HG03175 (cell line): ENCODE measurements at regions not wholly inside any gene's neighbourhood (a gene's known extent, or its start where the extent isn't known, plus 50 kb on each side); places are given as distances from the start of the nearest gene placed in this dataset.

Experiments
- ATAC-seq: cut with Tn5 transposase; IDR thresholded peaks from one replicate; pipeline ENCODE4 v1.9.1; 2021; ENCODE audit warnings: mild to moderate bottlenecking, moderate library complexity; ENCODE audit not compliant: unreplicated experiment

GRCh38 chr5:107219993-107220392 lies 450.7 kb downstream of the EFNA5 start:
- no peak for ATAC-seq

- ATAC-seq: no peak
Measured at GRCh38 chr5:107218457-107219193, 452.1 kb downstream of the EFNA5 start.

- ATAC-seq: no peak
Measured at GRCh38 chr5:107217721-107218130, 453.0 kb downstream of the EFNA5 start.

GRCh38 chr5:107216587-107216986 lies 454.1 kb downstream of the EFNA5 start:
- no peak for ATAC-seq

- no peak for ATAC-seq
Measured at GRCh38 chr5:107215611-107216010, 455.1 kb downstream of the EFNA5 start.

GRCh38 chr5:107213025-107213424 lies 457.7 kb downstream of the EFNA5 start:
- no peak for ATAC-seq

GRCh38 chr5:107211630-107212029 lies 459.1 kb downstream of the EFNA5 start:
- no peak for ATAC-seq

GRCh38 chr5:107208867-107209266 lies 461.9 kb downstream of the EFNA5 start:
- no peak for ATAC-seq

- no peak for ATAC-seq
Measured at GRCh38 chr5:107204413-107204812, 466.3 kb downstream of the EFNA5 start.

GRCh38 chr5:107203243-107203642 lies 467.5 kb downstream of the EFNA5 start:
- no peak for ATAC-seq

GRCh38 chr5:107199756-107200155 lies 471.0 kb downstream of the EFNA5 start:
- no peak for ATAC-seq

- ATAC-seq: no peak
Measured at GRCh38 chr5:107196500-107197059, 474.2 kb downstream of the EFNA5 start.

GRCh38 chr5:107195890-107196395 lies 474.8 kb downstream of the EFNA5 start:
- ATAC-seq: no peak

GRCh38 chr5:107184871-107185270 lies 485.9 kb downstream of the EFNA5 start:
- ATAC-seq: no peak

- ATAC-seq: no peak
Measured at GRCh38 chr5:107184066-107184465, 486.7 kb downstream of the EFNA5 start.

GRCh38 chr5:107170620-107171019 lies 500.1 kb downstream of the EFNA5 start:
- no peak for ATAC-seq

GRCh38 chr5:107169867-107170266 lies 500.9 kb downstream of the EFNA5 start:
- ATAC-seq: no peak

GRCh38 chr5:107168848-107169752 lies 501.6 kb downstream of the EFNA5 start:
- ATAC-seq: no peak

GRCh38 chr5:107168086-107168485 lies 502.7 kb downstream of the EFNA5 start:
- ATAC-seq: no peak

GRCh38 chr5:107165296-107165695 lies 505.4 kb downstream of the EFNA5 start:
- no peak for ATAC-seq

- ATAC-seq: no peak
Measured at GRCh38 chr5:107157809-107158208, 512.9 kb downstream of the EFNA5 start.
